Left ventricle myocardium inferior (tissue), 1 donor: ENCODE measurements at regions not wholly inside any gene's neighbourhood (a gene's known extent, or its start where the extent isn't known, plus 50 kb on each side); places are given as distances from the start of the nearest gene placed in this dataset.

Experiments
- DNase-seq: peaks from one replicate; pipeline ENCODE4 v3.0.0-alpha.2; 2020
- H3K27ac ChIP-seq: fragments of 200-600 bp; replicated peaks from 2 replicates; pipeline ENCODE4 v1.8.0; 2021
- H3K27me3 ChIP-seq: fragments of 200-600 bp; 2 replicates; pipeline ENCODE4 v1.8.0; 2021; ENCODE audit warnings: low read depth
- H3K36me3 ChIP-seq: fragments of 200-600 bp; 2 replicates; pipeline ENCODE4 v1.8.0; 2021
- H3K4me1 ChIP-seq: fragments of 200-600 bp; 2 replicates; pipeline ENCODE4 v1.8.0; 2021
- H3K4me3 ChIP-seq: fragments of 200-600 bp; 2 replicates; pipeline ENCODE4 v1.8.0; 2021; ENCODE audit warnings: mild to moderate bottlenecking, moderate library complexity
- H3K9me3 ChIP-seq: fragments of 200-600 bp; replicated peaks from 2 replicates; pipeline ENCODE4 v1.8.0; 2021
- CTCF ChIP-seq: fragments of 200-600 bp; IDR thresholded peaks from 2 replicates; pipeline ENCODE4 v1.8.0; 2021; ENCODE audit warnings: antibody characterized with exemption, mild to moderate bottlenecking, borderline replicate concordance
- intact Hi-C: fragments of 100-400 bp; cut with micrococcal nuclease; formaldehyde crosslinking; loops from one replicate; pipeline ENCODE4 v1.11.0; 2022
- donor health status: DM: no; HTN: yes; CAD: no; lungs with severe emphysema.

GRCh38 chr20:22984606-22985005, 50.5 kb upstream of the SSTR4 start:
- Histone ChIP-seq H3K4me1 (peaks cover 26% of the 10 kb centered on the region), H3K27ac (peak overlapping the region; percentile 81), H3K36me3 (no peaks in the 10 kb centered on the region), H3K4me3 (no peak overlapping the region), H3K9me3 (peaks cover 23% of the 10 kb centered on the region), H3K27me3 (peaks cover 31% of the 10 kb centered on the region)
- TF ChIP-seq CTCF = no peak
- DNase-seq = no peak
- intact Hi-C loops = no loop called here

- Histone ChIP-seq H3K36me3 (no peaks in the 10 kb centered on the region), H3K4me3 (no peak overlapping the region), H3K9me3 (peaks cover 19% of the 10 kb centered on the region), H3K4me1 (peaks cover 26% of the 10 kb centered on the region), H3K27ac (peak overlapping the region; percentile 81), H3K27me3 (peaks cover 31% of the 10 kb centered on the region)
- intact Hi-C loops = no loop called here
- no peak for TF ChIP-seq CTCF
- no peak for DNase-seq
Measured at GRCh38 chr20:22985239-22985778, 49.8 kb upstream of the SSTR4 start.
